ENCODE measurements at regions not wholly inside any gene's neighbourhood (a gene's known extent, or its start where the extent isn't known, plus 50 kb on each side); places are given as distances from the start of the nearest gene placed in this dataset.

DNA sequence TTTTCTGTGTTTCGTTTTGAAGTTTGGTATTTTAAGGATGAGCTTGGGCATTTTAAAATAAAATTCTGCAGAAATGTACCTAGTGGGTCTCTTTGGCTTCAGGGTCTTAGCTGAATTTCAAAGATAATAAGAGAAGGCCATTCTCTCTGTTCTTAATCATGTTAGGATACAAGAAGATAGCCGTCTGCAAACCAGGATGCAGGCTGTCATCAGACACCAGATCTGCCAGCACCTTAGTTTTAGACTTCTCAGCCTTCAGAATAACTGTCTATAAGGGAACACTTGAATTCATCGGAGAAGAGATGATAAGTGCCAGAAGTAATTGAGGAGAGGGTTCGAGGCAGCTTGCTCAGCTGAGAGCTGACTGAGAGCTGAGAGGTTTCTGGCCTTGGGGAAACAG lies 202.1 kb downstream of the REEP3 start:
- no peak overlapping the region for H3K4me3 ChIP-seq (ENCODE audit: low read depth, low read length)
- no peak for DNase-seq (ENCODE audit: low read depth)
- TF ChIP-seq, protein P1, sequence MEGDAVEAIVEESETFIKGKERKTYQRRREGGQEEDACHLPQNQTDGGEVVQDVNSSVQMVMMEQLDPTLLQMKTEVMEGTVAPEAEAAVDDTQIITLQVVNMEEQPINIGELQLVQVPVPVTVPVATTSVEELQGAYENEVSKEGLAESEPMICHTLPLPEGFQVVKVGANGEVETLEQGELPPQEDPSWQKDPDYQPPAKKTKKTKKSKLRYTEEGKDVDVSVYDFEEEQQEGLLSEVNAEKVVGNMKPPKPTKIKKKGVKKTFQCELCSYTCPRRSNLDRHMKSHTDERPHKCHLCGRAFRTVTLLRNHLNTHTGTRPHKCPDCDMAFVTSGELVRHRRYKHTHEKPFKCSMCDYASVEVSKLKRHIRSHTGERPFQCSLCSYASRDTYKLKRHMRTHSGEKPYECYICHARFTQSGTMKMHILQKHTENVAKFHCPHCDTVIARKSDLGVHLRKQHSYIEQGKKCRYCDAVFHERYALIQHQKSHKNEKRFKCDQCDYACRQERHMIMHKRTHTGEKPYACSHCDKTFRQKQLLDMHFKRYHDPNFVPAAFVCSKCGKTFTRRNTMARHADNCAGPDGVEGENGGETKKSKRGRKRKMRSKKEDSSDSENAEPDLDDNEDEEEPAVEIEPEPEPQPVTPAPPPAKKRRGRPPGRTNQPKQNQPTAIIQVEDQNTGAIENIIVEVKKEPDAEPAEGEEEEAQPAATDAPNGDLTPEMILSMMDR (IDR thresholded peaks at IDR 0.05; ENCODE audit: low read depth, low read length, missing control alignments): no peak

GRCh38 chr10:63723741-63724140 lies 202.5 kb downstream of the REEP3 start:
- DNase-seq (ENCODE audit: low read depth): no peak
- TF ChIP-seq, protein P1 (IDR thresholded peaks at IDR 0.05; ENCODE audit: low read depth, low read length, missing control alignments): no peak
- no peak overlapping the region for H3K4me3 ChIP-seq (ENCODE audit: low read depth, low read length)

DNA sequence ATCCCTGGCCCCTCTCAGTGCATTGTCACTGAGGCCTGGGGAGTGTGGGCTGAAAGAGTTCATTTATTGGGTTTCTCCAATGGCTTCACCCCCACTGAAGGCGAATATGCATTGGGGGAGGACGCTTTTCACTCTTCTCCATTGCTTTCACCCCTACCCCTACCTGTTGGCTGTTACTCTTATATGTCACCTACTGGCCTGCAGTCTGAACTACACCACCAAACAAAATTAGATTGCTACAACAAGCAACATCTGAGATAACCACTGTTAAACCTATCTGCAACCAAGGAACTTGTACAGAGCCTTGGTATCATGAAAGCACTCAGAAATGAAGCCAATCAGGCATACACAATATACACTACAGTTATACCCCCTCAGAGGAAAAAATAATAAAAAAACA lies 203.7 kb downstream of the REEP3 start:
- no peak overlapping the region for H3K4me3 ChIP-seq (ENCODE audit: low read depth, low read length)
- TF ChIP-seq, protein P1 (IDR thresholded peaks at IDR 0.05; ENCODE audit: low read depth, low read length, missing control alignments): peak; percentile 36
- DNase-seq (ENCODE audit: low read depth): no peak

DNA sequence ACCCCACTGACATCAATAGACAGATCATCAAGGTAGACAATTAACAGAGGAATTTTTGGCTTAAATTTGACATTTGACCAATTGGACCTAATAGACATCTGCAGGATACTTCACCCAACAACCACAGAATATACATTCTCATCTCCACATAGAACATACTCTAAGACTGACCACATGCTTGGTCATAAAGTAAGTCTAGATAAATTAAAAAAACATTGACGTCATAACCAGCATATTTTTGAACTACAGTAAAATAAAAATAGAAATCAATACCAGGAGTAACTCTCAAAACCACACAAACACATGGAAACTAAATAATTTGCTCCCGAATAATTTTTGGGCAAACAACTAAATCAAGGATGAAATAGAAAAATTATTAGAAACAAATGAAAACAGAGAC lies 205.7 kb downstream of the REEP3 start:
- TF ChIP-seq, protein P1 (IDR thresholded peaks at IDR 0.05; ENCODE audit: low read depth, low read length, missing control alignments): no peak
- no peak overlapping the region for H3K4me3 ChIP-seq (ENCODE audit: low read depth, low read length)
- no peak for DNase-seq (ENCODE audit: low read depth)

- DNase-seq (ENCODE audit: low read depth): no peak
- TF ChIP-seq, protein P1 (IDR thresholded peaks at IDR 0.05; ENCODE audit: low read depth, low read length, missing control alignments): no peak
These were observed 206.4 kb downstream of the REEP3 start for GRCh38 chr10:63727636-63728035.

GRCh38 chr10:63735305-63735704 lies 214.1 kb downstream of the REEP3 start:
- no peak overlapping the region for H3K4me3 ChIP-seq (ENCODE audit: low read depth, low read length)
- DNase-seq (ENCODE audit: low read depth): no peak
- TF ChIP-seq, protein P1 (IDR thresholded peaks at IDR 0.05; ENCODE audit: low read depth, low read length, missing control alignments): no peak

More at GRCh38 chr10:63727636-63728035, 206.4 kb downstream of the REEP3 start:
- H3K4me3 ChIP-seq (ENCODE audit: low read depth, low read length): no peak overlapping the region

GRCh38 chr10:63738410-63738809 lies 217.2 kb downstream of the REEP3 start:
- TF ChIP-seq, protein P1 (IDR thresholded peaks at IDR 0.05; ENCODE audit: low read depth, low read length, missing control alignments): no peak
- no peak for DNase-seq (ENCODE audit: low read depth)
- H3K4me3 ChIP-seq (ENCODE audit: low read depth, low read length): no peak overlapping the region

Data from GM12864 (cell line).